Endothelial cell of umbilical vein (primary cell): ENCODE measurements at regions not wholly inside any gene's neighbourhood (a gene's known extent, or its start where the extent isn't known, plus 50 kb on each side); places are given as distances from the start of the nearest gene placed in this dataset.

Source experiments
- BruUV-seq: library from RNA; stranded (reverse); fragments of 400-500 nt; replicated peaks from 2 replicates; lab custom pipeline; 2021; lab: Mats Ljungman, UMichigan
- CTCF ChIA-PET: fragments of 300-600, 350-600 bp; sonication (Branson Sonifier 250); formaldehyde crosslinking; loops from one replicate; lab custom pipeline; 2021; ENCODE audit warnings: antibody characterized with exemption, inconsistent platforms; lab: Charles Lee
- POLR2A ChIA-PET: fragments of 300-600, 350-600 bp; sonication (Branson Sonifier 250); formaldehyde crosslinking; loops from one replicate; lab custom pipeline; 2021; ENCODE audit warnings: antibody characterized with exemption, inconsistent platforms; lab: Charles Lee
- DNase-seq: peaks from one replicate; pipeline ENCODE4 v3.0.0-alpha.2; 2011; ENCODE audit warnings: low read depth, low spot score
- FAIRE-seq: peaks from 2 replicates; lab custom pipeline; 2011; peaks lifted over from hg19 to GRCh38; lab: Jason Lieb, UNC
- H2AFZ ChIP-seq: 2 replicates; pipeline ENCODE4 v1.6.0; 2012; ENCODE audit warnings: low read depth, low read length, control low read depth, inconsistent platforms
- H3K27ac ChIP-seq: 2 replicates; pipeline ENCODE4 v1.5.1; 2011; ENCODE audit warnings: low read depth, mild to moderate bottlenecking, control low read depth, low read length, moderate library complexity; ENCODE audit not compliant: insufficient read depth
- H3K27me3 ChIP-seq, 2 experiments: 2 replicates each; pipeline versions ENCODE4 v1.6.0 to v1.6.1; 2011; ENCODE audit warnings: low read length in 2 of 2, mixed read lengths in 1 of 2; ENCODE audit not compliant: control insufficient read depth in 2 of 2, insufficient read depth in 2 of 2
- H3K36me3 ChIP-seq, 2 experiments: 2 replicates in 1 of 2; 3 replicates in 1 of 2; pipeline ENCODE4 v1.5.1; 2011; ENCODE audit warnings: low read length in 2 of 2, mild to moderate bottlenecking in 1 of 2, moderate library complexity in 1 of 2; ENCODE audit not compliant: control insufficient read depth in 2 of 2, insufficient read depth in 2 of 2; ENCODE audit errors: extremely low read depth in 1 of 2
- H3K4me1 ChIP-seq: 3 replicates; pipeline ENCODE4 v1.5.1; 2011; ENCODE audit warnings: mild to moderate bottlenecking, low read length; ENCODE audit not compliant: control insufficient read depth, insufficient read depth; ENCODE audit errors: extremely low read depth
- H3K4me2 ChIP-seq: 2 replicates; pipeline ENCODE4 v1.6.1; 2011; ENCODE audit warnings: low read length, control low read depth, mixed read lengths; ENCODE audit not compliant: insufficient read depth
- H3K4me3 ChIP-seq, 3 experiments: fragments of 200-600 bp in 1 of 3; sonication (generic), shearing (Covaris generic) in 1 of 3; replicated peaks in 1 of 3; 2 replicates each; pipeline ENCODE4 v1.5.1; 2011 to 2016; ENCODE audit warnings: control low read depth in 3 of 3, low read length in 3 of 3, mild to moderate bottlenecking in 2 of 3, inconsistent platforms in 1 of 3, low read depth in 1 of 3, moderate library complexity in 1 of 3; ENCODE audit not compliant: insufficient read depth in 1 of 3
- H3K79me2 ChIP-seq: 2 replicates; pipeline ENCODE4 v1.6.0; 2012; ENCODE audit warnings: low read length, inconsistent platforms; ENCODE audit not compliant: control insufficient read depth, insufficient read depth
- H3K9ac ChIP-seq: replicated peaks from 2 replicates; pipeline ENCODE3; 2011; ENCODE audit warnings: low read length, control low read depth; ENCODE audit not compliant: insufficient read depth; ENCODE audit errors: extremely low read depth
- H3K9me1 ChIP-seq: replicated peaks from 3 replicates; pipeline ENCODE4 v1.6.0; 2011; ENCODE audit warnings: mild to moderate bottlenecking, low read length; ENCODE audit not compliant: control insufficient read depth, insufficient read depth; ENCODE audit errors: extremely low read depth
- H3K9me3 ChIP-seq: replicated peaks from 2 replicates; pipeline ENCODE4 v1.5.1; 2012; ENCODE audit warnings: low read length, inconsistent platforms; ENCODE audit not compliant: control insufficient read depth, insufficient read depth
- H4K20me1 ChIP-seq: replicated peaks from 2 replicates; pipeline ENCODE3; 2011; ENCODE audit warnings: mild to moderate bottlenecking, low read length; ENCODE audit not compliant: control insufficient read depth, insufficient read depth; ENCODE audit errors: extremely low read depth
- CTCF ChIP-seq, 2 donors: IDR thresholded peaks; 1 replicate in 1 of 2; 2 replicates in 1 of 2; pipeline ENCODE4 v1.5.1; 2011; ENCODE audit warnings: low read length in 2 of 2, mild to moderate bottlenecking in 2 of 2, moderate library complexity in 2 of 2, control low read depth in 1 of 2, inconsistent platforms in 1 of 2, low read depth in 1 of 2; ENCODE audit not compliant: insufficient read depth in 1 of 2; ENCODE audit errors: extremely low read depth in 1 of 2
- EZH2 ChIP-seq: IDR thresholded peaks from 2 replicates; pipeline ENCODE4 v1.6.1; 2012; ENCODE audit warnings: borderline replicate concordance, low read depth, mild to moderate bottlenecking, moderate library complexity, low read length, inconsistent platforms; ENCODE audit not compliant: severe bottlenecking
- FOS ChIP-seq: IDR thresholded peaks from 2 replicates; pipeline ENCODE4 v1.6.1; 2011; ENCODE audit warnings: mild to moderate bottlenecking, low read length, moderate library complexity, borderline replicate concordance; ENCODE audit not compliant: insufficient read depth
- GATA2 ChIP-seq: IDR thresholded peaks from 2 replicates; pipeline ENCODE4 v1.7.0; 2011; ENCODE audit warnings: low read depth, mild to moderate bottlenecking, moderate library complexity, mixed read lengths, low read length; ENCODE audit not compliant: insufficient read length, insufficient read depth
- JUN ChIP-seq: IDR thresholded peaks from 2 replicates; pipeline ENCODE4 v1.6.1; 2011; ENCODE audit warnings: borderline replicate concordance, low read depth; ENCODE audit not compliant: insufficient read length, insufficient read depth
- MAX ChIP-seq: IDR thresholded peaks from 2 replicates; pipeline ENCODE4 v1.6.1; 2011; ENCODE audit not compliant: insufficient read depth, insufficient read length
- MYC ChIP-seq: IDR thresholded peaks from one replicate; pipeline ENCODE4 v1.6.1; 2011; ENCODE audit warnings: mild to moderate bottlenecking, low read depth, low read length
- POLR2A ChIP-seq: IDR thresholded peaks from 2 replicates; pipeline ENCODE4 v1.6.1; 2012; ENCODE audit warnings: low read depth, mild to moderate bottlenecking, control low read depth, low read length
- POLR2AphosphoS5 ChIP-seq: IDR thresholded peaks from 2 replicates; pipeline ENCODE4 v1.6.1; 2012; ENCODE audit warnings: low read depth, mild to moderate bottlenecking, control low read depth, low read length, moderate library complexity; ENCODE audit not compliant: insufficient read depth
- dilution Hi-C: fragments of 300-500 bp; cut with MboI; formaldehyde crosslinking; loops from one replicate; pipeline ENCODE4 v1.15.0; 2019; ENCODE audit warnings: low sequenced_read_pairs; ENCODE audit not compliant: extremely low pct_ligation_motif_present
- intact Hi-C: fragments of 100-400 bp; cut with micrococcal nuclease; formaldehyde crosslinking; loops from one replicate; pipeline ENCODE4 v1.10.0; 2022

GRCh38 chr2:861655-862354, 88.8 kb upstream of the SNTG2 start:
- CTCF ChIA-PET = no interaction called here
- Histone ChIP-seq H3K4me1 (no peaks in the 10 kb centered on the region), H3K79me2 (no peaks in the 10 kb centered on the region), H3K4me3 (no peak overlapping the region), H3K27me3 (no peaks in the 10 kb centered on the region), H3K9me1 (no peaks in the 10 kb centered on the region), H3K4me2 (no peak overlapping the region), H2AFZ (no peak overlapping the region), H3K9me3 (peaks cover 3% of the 10 kb centered on the region), H3K36me3 (no peaks in the 10 kb centered on the region), H3K27ac (no peak overlapping the region), H4K20me1 (no peaks in the 10 kb centered on the region), H3K9ac (no peak overlapping the region)
- no peak for FAIRE-seq
- no peak for DNase-seq
- intact Hi-C loops = no loop called here
- dilution Hi-C loops = no loop called here
- no peak for TF ChIP-seq CTCF (IDR thresholded peaks at IDR 0.05; ENCODE audit: extremely low read depth in 1 of 2, insufficient read depth in 1 of 2, low read depth in 1 of 2, low read length in 2 of 2)
- no peak for TF ChIP-seq MAX
- TF ChIP-seq FOS = no peak
- TF ChIP-seq GATA2 = no peak
- TF ChIP-seq POLR2AphosphoS5 = no peak
- TF ChIP-seq POLR2A = no peak
- TF ChIP-seq MYC = no peak
- TF ChIP-seq JUN = no peak
- no peak for TF ChIP-seq EZH2
- POLR2A ChIA-PET = no interaction called here
- no TSS peak for BruUV-seq
